Mononuclear cell (primary cell): ENCODE measurements at regions not wholly inside any gene's neighbourhood (a gene's known extent, or its start where the extent isn't known, plus 50 kb on each side); places are given as distances from the start of the nearest gene placed in this dataset.

ENCODE experiments used
- H3K27me3 ChIP-seq: 2 replicates; pipeline ENCODE4 v1.6.0; 2011; ENCODE audit warnings: low read length, control low read depth; ENCODE audit not compliant: insufficient read depth
- H3K4me1 ChIP-seq: 2 replicates; pipeline ENCODE4 v1.5.1; 2011; ENCODE audit warnings: mild to moderate bottlenecking, low read length, control low read depth; ENCODE audit not compliant: insufficient read depth
- H3K4me3 ChIP-seq: 2 replicates; pipeline ENCODE4 v1.5.1; 2011; ENCODE audit warnings: mild to moderate bottlenecking, low read length, moderate library complexity
- H3K9me3 ChIP-seq: 2 replicates; pipeline ENCODE4 v1.5.1; 2011; ENCODE audit warnings: low read depth, mild to moderate bottlenecking, control low read depth, low read length

- H3K27me3 ChIP-seq = peaks cover 27% of the 10 kb centered on the region
These were observed 390.2 kb upstream of the TNP1 start for GRCh38 chr2:217250013-217250524.

GRCh38 chr2:217249121-217250012, 389.5 kb upstream of the TNP1 start:
- no peaks in the 10 kb centered on the region for H3K9me3 ChIP-seq
- H3K4me1 ChIP-seq = peaks cover 5% of the 10 kb centered on the region
- H3K4me3 ChIP-seq = no peak overlapping the region
- H3K27me3 ChIP-seq = peaks cover 25% of the 10 kb centered on the region

More at GRCh38 chr2:217250013-217250524, 390.2 kb upstream of the TNP1 start:
- Histone ChIP-seq H3K4me1 (peaks cover 5% of the 10 kb centered on the region), H3K9me3 (no peaks in the 10 kb centered on the region), H3K4me3 (no peak overlapping the region)

GRCh38 chr2:217248312-217248935, 388.6 kb upstream of the TNP1 start:
- H3K4me1 ChIP-seq = peaks cover 5% of the 10 kb centered on the region
- no peak overlapping the region for H3K4me3 ChIP-seq
- no peaks in the 10 kb centered on the region for H3K9me3 ChIP-seq
- H3K27me3 ChIP-seq = peaks cover 24% of the 10 kb centered on the region

GRCh38 chr2:217247476-217247875, 387.6 kb upstream of the TNP1 start:
- Histone ChIP-seq H3K4me3 (no peak overlapping the region), H3K9me3 (no peaks in the 10 kb centered on the region), H3K27me3 (peaks cover 29% of the 10 kb centered on the region), H3K4me1 (peaks cover 5% of the 10 kb centered on the region)

- H3K9me3 ChIP-seq = no peaks in the 10 kb centered on the region
- peaks cover 5% of the 10 kb centered on the region for H3K4me1 ChIP-seq
- peaks cover 29% of the 10 kb centered on the region for H3K27me3 ChIP-seq
- H3K4me3 ChIP-seq = no peak overlapping the region
These were observed 386.2 kb upstream of the TNP1 start for GRCh38 chr2:217246108-217246507.

GRCh38 chr2:217244815-217245214, 385.0 kb upstream of the TNP1 start:
- H3K4me1 ChIP-seq = peaks cover 5% of the 10 kb centered on the region
- no peak overlapping the region for H3K4me3 ChIP-seq
- no peaks in the 10 kb centered on the region for H3K9me3 ChIP-seq
- peaks cover 23% of the 10 kb centered on the region for H3K27me3 ChIP-seq

- Histone ChIP-seq H3K9me3 (no peaks in the 10 kb centered on the region), H3K4me3 (no peak overlapping the region), H3K27me3 (peaks cover 19% of the 10 kb centered on the region), H3K4me1 (no peaks in the 10 kb centered on the region)
These were observed 383.1 kb upstream of the TNP1 start for GRCh38 chr2:217242947-217243346.

- Histone ChIP-seq H3K4me1 (no peaks in the 10 kb centered on the region), H3K27me3 (peaks cover 77% of the 10 kb centered on the region), H3K4me3 (no peak overlapping the region)
These were observed 371.9 kb upstream of the TNP1 start for GRCh38 chr2:217231724-217232123.

GRCh38 chr2:217231212-217231611, 371.3 kb upstream of the TNP1 start:
- Histone ChIP-seq H3K4me3 (no peak overlapping the region), H3K9me3 (no peaks in the 10 kb centered on the region), H3K4me1 (no peaks in the 10 kb centered on the region), H3K27me3 (peaks cover 77% of the 10 kb centered on the region)

More at GRCh38 chr2:217231724-217232123, 371.9 kb upstream of the TNP1 start:
- H3K9me3 ChIP-seq = peaks cover 5% of the 10 kb centered on the region

GRCh38 chr2:217228732-217229131, 368.9 kb upstream of the TNP1 start:
- H3K4me3 ChIP-seq = no peak overlapping the region
- peaks cover 72% of the 10 kb centered on the region for H3K27me3 ChIP-seq
- H3K9me3 ChIP-seq = no peaks in the 10 kb centered on the region
- peaks cover 7% of the 10 kb centered on the region for H3K4me1 ChIP-seq

- no peaks in the 10 kb centered on the region for H3K9me3 ChIP-seq
- H3K4me1 ChIP-seq = peaks cover 11% of the 10 kb centered on the region
- peaks cover 69% of the 10 kb centered on the region for H3K27me3 ChIP-seq
- H3K4me3 ChIP-seq = no peak overlapping the region
These were observed 367.9 kb upstream of the TNP1 start for GRCh38 chr2:217227794-217228193.

- H3K4me1 ChIP-seq = peaks cover 28% of the 10 kb centered on the region
- no peaks in the 10 kb centered on the region for H3K9me3 ChIP-seq
- peaks cover 65% of the 10 kb centered on the region for H3K27me3 ChIP-seq
- no peak overlapping the region for H3K4me3 ChIP-seq
These were observed 365.7 kb upstream of the TNP1 start for GRCh38 chr2:217225596-217225995.

GRCh38 chr2:217223222-217223930, 363.5 kb upstream of the TNP1 start:
- H3K4me1 ChIP-seq = peaks cover 47% of the 10 kb centered on the region
- no peaks in the 10 kb centered on the region for H3K9me3 ChIP-seq
- peaks cover 69% of the 10 kb centered on the region for H3K27me3 ChIP-seq
- no peak overlapping the region for H3K4me3 ChIP-seq

- H3K9me3 ChIP-seq = no peaks in the 10 kb centered on the region
- peaks cover 47% of the 10 kb centered on the region for H3K4me1 ChIP-seq
- H3K4me3 ChIP-seq = no peak overlapping the region
- H3K27me3 ChIP-seq = peaks cover 66% of the 10 kb centered on the region
These were observed 362.5 kb upstream of the TNP1 start for GRCh38 chr2:217222309-217222910.
